HEK293 (cell line): ENCODE measurements at regions not wholly inside any gene's neighbourhood (a gene's known extent, or its start where the extent isn't known, plus 50 kb on each side); places are given as distances from the start of the nearest gene placed in this dataset.
"Not testable (repeated sequence)": the region's sequence is repeated elsewhere in the genome, so short reads cannot be mapped to it uniquely, and the experiment has no call there.

Experiments
- CTCF ChIA-PET: fragments of 350-600 bp; formaldehyde crosslinking; extraction: SDS; loops from one replicate; lab custom pipeline; 2021; ENCODE audit warnings: antibody characterized with exemption; lab: Yijun Ruan, JAX
- POLR2A ChIA-PET: fragments of 300-600 bp; formaldehyde crosslinking; extraction: SDS; loops from one replicate; lab custom pipeline; 2020; ENCODE audit warnings: antibody characterized with exemption, inconsistent platforms; lab: Yijun Ruan, JAX
- H3K27ac ChIP-seq: fragments of 200-500 bp; sonication (Bioruptor generic); 2 replicates; pipeline ENCODE4 v1.5.1; 2014; ENCODE audit warnings: low read depth, low read length, control low read depth, inconsistent platforms; ENCODE audit errors: extremely low read depth
- H3K36me3 ChIP-seq, 2 experiments: fragments of 200-500 bp in 1 of 2; sonication (Bioruptor generic) in 1 of 2; 1 replicate in 1 of 2; 2 replicates in 1 of 2; pipeline ENCODE4 v1.5.1; 2014 to 2017; ENCODE audit warnings: inconsistent platforms in 2 of 2, low read length in 2 of 2; ENCODE audit not compliant: control insufficient read depth in 2 of 2, insufficient read depth in 1 of 2
- H3K4me1 ChIP-seq: fragments of 200-500 bp; sonication (Bioruptor generic); 2 replicates; pipeline ENCODE4 v1.5.1; 2014; ENCODE audit warnings: mild to moderate bottlenecking, low read length, inconsistent platforms; ENCODE audit not compliant: control insufficient read depth, insufficient read depth
- H3K4me3 ChIP-seq: 2 replicates; pipeline ENCODE4 v1.5.1; 2011; ENCODE audit warnings: low read depth, mild to moderate bottlenecking, control low read depth, low read length, moderate library complexity
- H3K9me3 ChIP-seq: fragments of 200-500 bp; sonication (Bioruptor generic); 2 replicates; pipeline ENCODE4 v1.5.1; 2014; ENCODE audit warnings: low read depth, low read length, inconsistent platforms; ENCODE audit not compliant: control insufficient read depth, insufficient read depth
- GLIS1 ChIP-seq: fragments of 450-650 bp; formaldehyde crosslinking; IDR thresholded peaks from 2 replicates; pipeline ENCODE4 v1.5.1; 2016; ENCODE audit warnings: missing biosample characterization, missing genetic modification characterization
- IKZF3 ChIP-seq: fragments of 450-650 bp; IDR thresholded peaks from 2 replicates; pipeline ENCODE4 v1.5.0; 2018; ENCODE audit warnings: missing biosample characterization, mild to moderate bottlenecking, missing genetic modification characterization, moderate library complexity
- PATZ1 ChIP-seq: fragments of 450-650 bp; formaldehyde crosslinking; IDR thresholded peaks from 2 replicates; pipeline ENCODE4 v1.5.1; 2016; ENCODE audit warnings: missing biosample characterization, missing genetic modification characterization
- PRDM4 ChIP-seq: fragments of 450-650 bp; formaldehyde crosslinking; IDR thresholded peaks from 2 replicates; pipeline ENCODE4 v1.5.1; 2017; ENCODE audit warnings: missing biosample characterization, missing genetic modification characterization
- SCRT2 ChIP-seq: fragments of 450-650 bp; formaldehyde crosslinking; IDR thresholded peaks from 2 replicates; pipeline ENCODE4 v1.5.1; 2016; ENCODE audit warnings: missing biosample characterization, missing genetic modification characterization
- ZBTB7A ChIP-seq: fragments of 450-650 bp; formaldehyde crosslinking; IDR thresholded peaks from 2 replicates; pipeline ENCODE4 v1.5.1; 2016; ENCODE audit warnings: low read depth, missing biosample characterization, missing genetic modification characterization
- ZNF132 ChIP-seq: fragments of 450-650 bp; formaldehyde crosslinking; IDR thresholded peaks from 2 replicates; pipeline ENCODE4 v1.5.1; 2017; ENCODE audit warnings: missing biosample characterization, missing genetic modification characterization, borderline replicate concordance
- ZNF146 ChIP-seq: fragments of 450-650 bp; formaldehyde crosslinking; IDR thresholded peaks from 2 replicates; pipeline ENCODE4 v1.5.1; 2016; ENCODE audit warnings: missing biosample characterization, missing genetic modification characterization
- ZNF157 ChIP-seq: fragments of 450-650 bp; formaldehyde crosslinking; IDR thresholded peaks from 2 replicates; pipeline ENCODE4 v1.5.1; 2016; ENCODE audit warnings: missing biosample characterization, missing genetic modification characterization
- ZNF19 ChIP-seq: fragments of 450-650 bp; formaldehyde crosslinking; IDR thresholded peaks from 2 replicates; pipeline ENCODE4; 2016; ENCODE audit warnings: missing biosample characterization, missing genetic modification characterization, low read depth
- ZNF266 ChIP-seq: fragments of 450-650 bp; formaldehyde crosslinking; IDR thresholded peaks from 2 replicates; pipeline ENCODE4 v1.5.1; 2016; ENCODE audit warnings: missing biosample characterization, missing genetic modification characterization, low read depth
- ZNF354C ChIP-seq: fragments of 450-650 bp; formaldehyde crosslinking; IDR thresholded peaks from 2 replicates; pipeline ENCODE4 v1.5.1; 2016; ENCODE audit warnings: missing biosample characterization, missing genetic modification characterization, low read depth, borderline replicate concordance
- ZNF555 ChIP-seq: fragments of 450-650 bp; formaldehyde crosslinking; conservative IDR thresholded peaks from 2 replicates; pipeline ENCODE4 v1.5.1; 2017; ENCODE audit warnings: missing biosample characterization, mild to moderate bottlenecking, missing genetic modification characterization, inconsistent platforms
- ZNF580 ChIP-seq: fragments of 450-650 bp; formaldehyde crosslinking; IDR thresholded peaks from 2 replicates; pipeline ENCODE4 v1.5.1; 2016; ENCODE audit warnings: missing biosample characterization, missing genetic modification characterization
- ZNF747 ChIP-seq: fragments of 450-650 bp; formaldehyde crosslinking; IDR thresholded peaks from 2 replicates; pipeline ENCODE4 v1.5.1; 2016; ENCODE audit warnings: missing biosample characterization, missing genetic modification characterization
- ZNF792 ChIP-seq: fragments of 450-650 bp; formaldehyde crosslinking; IDR thresholded peaks from 2 replicates; pipeline ENCODE4 v1.5.1; 2016; ENCODE audit warnings: missing biosample characterization, missing genetic modification characterization
- TF ChIP-seq, protein P1 (sequence below): fragments of 450-650 bp; formaldehyde crosslinking; IDR thresholded peaks from 2 replicates; pipeline ENCODE4 v1.5.1; 2017; ENCODE audit warnings: missing biosample characterization, missing genetic modification characterization
- TF ChIP-seq, protein P2 (sequence below): fragments of 450-650 bp; formaldehyde crosslinking; IDR thresholded peaks from 2 replicates; pipeline ENCODE4 v1.5.1; 2016; ENCODE audit warnings: missing biosample characterization, missing genetic modification characterization

DNA sequence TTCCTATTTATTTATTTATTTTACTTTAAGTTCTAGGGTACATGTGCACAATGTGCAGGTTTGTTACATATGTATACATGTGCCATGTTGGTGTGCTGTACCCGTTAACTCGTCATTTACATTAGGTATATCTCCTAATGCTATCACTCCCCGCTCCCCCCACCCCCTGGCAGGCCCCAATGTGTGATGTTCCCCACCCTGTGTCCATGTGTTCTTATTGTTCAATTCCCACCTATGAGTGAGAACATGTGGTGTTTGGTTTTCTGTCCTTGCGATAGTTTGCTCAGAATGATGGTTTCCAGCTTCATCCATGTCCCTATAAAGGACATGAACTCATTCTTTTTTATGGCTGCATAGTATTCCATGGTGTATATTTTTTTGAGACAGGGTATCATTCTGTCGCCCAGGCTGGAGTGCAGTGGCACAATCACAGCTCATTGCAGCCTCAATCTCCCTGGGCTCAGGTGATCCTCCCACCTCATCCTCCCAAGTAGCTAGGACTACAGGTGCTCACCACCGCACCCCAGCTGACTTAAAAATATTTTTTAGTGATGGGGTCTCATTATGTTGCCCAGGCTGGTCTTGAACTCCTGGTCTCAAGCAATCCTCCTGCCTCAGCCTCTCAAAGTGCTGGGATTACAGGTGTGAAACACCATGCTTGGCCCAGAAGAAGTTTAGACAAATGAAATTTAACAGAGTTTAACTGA lies 140.6 kb downstream of the NPIPB5 start:
- peak; percentile 99 for TF ChIP-seq ZNF146 (tag by site-specific recombination)
- TF ChIP-seq ZNF580 (tag by site-specific recombination): peak; percentile 47; the same call in 1 of the 2 replicates
- TF ChIP-seq, all 188 proteins: peak for 2; not testable (repeated sequence) for 186
- H3K27ac ChIP-seq, CTCF ChIA-PET, H3K4me3 ChIP-seq, H3K4me1 ChIP-seq, POLR2A ChIA-PET, H3K36me3 ChIP-seq, H3K9me3 ChIP-seq: not testable (repeated sequence)

- no peak overlapping the region for H3K27ac ChIP-seq
- H3K36me3 ChIP-seq: no peaks in the 10 kb centered on the region
- no peaks in the 10 kb centered on the region for H3K9me3 ChIP-seq
- TF ChIP-seq PATZ1 (tag by site-specific recombination) (no peak), ZNF747 (tag by site-specific recombination) (no peak), ZNF354C (tag by site-specific recombination) (no peak)
- ChIA-PET CTCF (no interaction called here), POLR2A (no interaction called here)
- H3K4me3 ChIP-seq: no peak overlapping the region
- no peaks in the 10 kb centered on the region for H3K4me1 ChIP-seq
Measured at GRCh38 chr16:22652463-22652845, 141.8 kb downstream of the NPIPB5 start.

DNA sequence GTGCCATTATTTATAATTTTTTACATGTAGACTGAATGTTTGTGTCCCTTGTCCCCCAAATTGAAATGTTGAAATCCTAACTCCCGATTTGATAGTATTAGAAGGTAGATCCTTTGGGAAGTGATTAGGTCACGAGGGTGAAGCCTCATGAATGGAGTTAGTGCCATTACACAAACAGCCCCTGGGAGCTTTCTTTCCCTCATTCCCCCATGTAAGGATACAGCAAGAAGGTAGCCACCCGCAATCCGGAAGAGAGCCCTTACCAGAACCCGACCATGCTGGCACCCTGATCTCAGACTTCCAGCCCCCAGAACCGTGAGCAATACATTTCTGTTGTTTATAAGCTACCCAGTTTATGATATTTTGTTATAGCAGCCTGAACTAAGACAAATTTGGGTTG lies 143.2 kb downstream of the NPIPB5 start:
- TF ChIP-seq ZNF792 (tag by site-specific recombination): no peak
- TF ChIP-seq GLIS1 (tag by site-specific recombination): no peak
- TF ChIP-seq, protein P1, sequence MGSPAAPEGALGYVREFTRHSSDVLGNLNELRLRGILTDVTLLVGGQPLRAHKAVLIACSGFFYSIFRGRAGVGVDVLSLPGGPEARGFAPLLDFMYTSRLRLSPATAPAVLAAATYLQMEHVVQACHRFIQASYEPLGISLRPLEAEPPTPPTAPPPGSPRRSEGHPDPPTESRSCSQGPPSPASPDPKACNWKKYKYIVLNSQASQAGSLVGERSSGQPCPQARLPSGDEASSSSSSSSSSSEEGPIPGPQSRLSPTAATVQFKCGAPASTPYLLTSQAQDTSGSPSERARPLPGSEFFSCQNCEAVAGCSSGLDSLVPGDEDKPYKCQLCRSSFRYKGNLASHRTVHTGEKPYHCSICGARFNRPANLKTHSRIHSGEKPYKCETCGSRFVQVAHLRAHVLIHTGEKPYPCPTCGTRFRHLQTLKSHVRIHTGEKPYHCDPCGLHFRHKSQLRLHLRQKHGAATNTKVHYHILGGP: no peak
- TF ChIP-seq ZNF555 (tag by site-specific recombination): no peak
- no peak for TF ChIP-seq ZNF132 (tag by site-specific recombination)
- no peak for TF ChIP-seq ZNF146 (tag by site-specific recombination)
- no peak for TF ChIP-seq IKZF3
- no peak for TF ChIP-seq ZNF157 (tag by site-specific recombination)
- no peak for TF ChIP-seq ZNF19
- TF ChIP-seq SCRT2 (tag by site-specific recombination): no peak
- TF ChIP-seq, protein P2, sequence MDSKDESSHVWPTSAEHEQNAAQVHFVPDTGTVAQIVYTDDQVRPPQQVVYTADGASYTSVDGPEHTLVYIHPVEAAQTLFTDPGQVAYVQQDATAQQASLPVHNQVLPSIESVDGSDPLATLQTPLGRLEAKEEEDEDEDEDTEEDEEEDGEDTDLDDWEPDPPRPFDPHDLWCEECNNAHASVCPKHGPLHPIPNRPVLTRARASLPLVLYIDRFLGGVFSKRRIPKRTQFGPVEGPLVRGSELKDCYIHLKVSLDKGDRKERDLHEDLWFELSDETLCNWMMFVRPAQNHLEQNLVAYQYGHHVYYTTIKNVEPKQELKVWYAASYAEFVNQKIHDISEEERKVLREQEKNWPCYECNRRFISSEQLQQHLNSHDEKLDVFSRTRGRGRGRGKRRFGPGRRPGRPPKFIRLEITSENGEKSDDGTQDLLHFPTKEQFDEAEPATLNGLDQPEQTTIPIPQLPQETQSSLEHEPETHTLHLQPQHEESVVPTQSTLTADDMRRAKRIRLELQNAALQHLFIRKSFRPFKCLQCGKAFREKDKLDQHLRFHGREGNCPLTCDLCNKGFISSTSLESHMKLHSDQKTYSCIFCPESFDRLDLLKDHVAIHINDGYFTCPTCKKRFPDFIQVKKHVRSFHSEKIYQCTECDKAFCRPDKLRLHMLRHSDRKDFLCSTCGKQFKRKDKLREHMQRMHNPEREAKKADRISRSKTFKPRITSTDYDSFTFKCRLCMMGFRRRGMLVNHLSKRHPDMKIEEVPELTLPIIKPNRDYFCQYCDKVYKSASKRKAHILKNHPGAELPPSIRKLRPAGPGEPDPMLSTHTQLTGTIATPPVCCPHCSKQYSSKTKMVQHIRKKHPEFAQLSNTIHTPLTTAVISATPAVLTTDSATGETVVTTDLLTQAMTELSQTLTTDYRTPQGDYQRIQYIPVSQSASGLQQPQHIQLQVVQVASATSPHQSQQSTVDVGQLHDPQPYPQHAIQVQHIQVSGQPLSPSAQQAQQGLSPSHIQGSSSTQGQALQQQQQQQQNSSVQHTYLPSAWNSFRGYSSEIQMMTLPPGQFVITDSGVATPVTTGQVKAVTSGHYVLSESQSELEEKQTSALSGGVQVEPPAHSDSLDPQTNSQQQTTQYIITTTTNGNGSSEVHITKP (tag by site-specific recombination): no peak
- TF ChIP-seq PRDM4 (tag by site-specific recombination): no peak
- TF ChIP-seq ZNF266: no peak
- no peak for TF ChIP-seq ZBTB7A (tag by site-specific recombination)

DNA sequence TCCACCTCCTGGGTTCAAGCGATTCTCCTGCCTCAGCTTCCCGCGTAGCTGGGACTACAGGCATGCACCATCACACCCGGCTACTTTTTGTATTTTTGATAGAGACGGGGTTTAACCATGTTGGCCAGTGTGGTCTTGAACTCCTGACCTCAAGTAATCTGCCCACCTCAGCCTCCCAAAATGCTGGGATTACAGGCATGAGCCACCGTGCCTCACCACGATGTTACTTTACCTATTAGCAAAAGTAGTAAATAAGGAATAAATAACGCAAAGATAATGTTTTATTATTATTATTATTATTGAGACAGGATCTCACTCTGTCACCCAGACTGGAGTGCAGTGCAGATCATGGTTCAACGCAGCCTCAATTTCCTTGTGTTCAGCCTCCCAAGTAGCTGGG lies 145.9 kb downstream of the NPIPB5 start:
- H3K4me1 ChIP-seq, POLR2A ChIA-PET, H3K36me3 ChIP-seq, H3K4me3 ChIP-seq, H3K27ac ChIP-seq, H3K9me3 ChIP-seq: not testable (repeated sequence)
- CTCF ChIA-PET: interaction anchor here (0.6 to 0.7 kb wide), 2 partner anchors 26 to 557 kb away, joined by 3 to 6 read pairs; no protein-coding TSS in a partner anchor

More for the DNA sequence above, 143.2 kb downstream of the NPIPB5 start:
- no peaks in the 10 kb centered on the region for H3K36me3 ChIP-seq
- no peaks in the 10 kb centered on the region for H3K9me3 ChIP-seq
- ChIA-PET POLR2A (no interaction called here), CTCF (no interaction called here)
- H3K27ac ChIP-seq: no peak overlapping the region
- no peak overlapping the region for H3K4me3 ChIP-seq
- H3K4me1 ChIP-seq: no peaks in the 10 kb centered on the region
